ENCODE measurements at regions not wholly inside any gene's neighbourhood (a gene's known extent, or its start where the extent isn't known, plus 50 kb on each side); places are given as distances from the start of the nearest gene placed in this dataset.

- TF ChIP-seq, protein P1, sequence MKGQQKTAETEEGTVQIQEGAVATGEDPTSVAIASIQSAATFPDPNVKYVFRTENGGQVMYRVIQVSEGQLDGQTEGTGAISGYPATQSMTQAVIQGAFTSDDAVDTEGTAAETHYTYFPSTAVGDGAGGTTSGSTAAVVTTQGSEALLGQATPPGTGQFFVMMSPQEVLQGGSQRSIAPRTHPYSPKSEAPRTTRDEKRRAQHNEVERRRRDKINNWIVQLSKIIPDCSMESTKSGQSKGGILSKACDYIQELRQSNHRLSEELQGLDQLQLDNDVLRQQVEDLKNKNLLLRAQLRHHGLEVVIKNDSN (IDR thresholded peaks at IDR 0.05), result no peak
- no peak for TF ChIP-seq TEAD4 (IDR thresholded peaks at IDR 0.05)
- TF ChIP-seq EP300 (IDR thresholded peaks at IDR 0.05; ENCODE audit: borderline replicate concordance), result no peak
- no peak for TF ChIP-seq TCF12 (IDR thresholded peaks at IDR 0.05; ENCODE audit: low read depth)
- TF ChIP-seq CEBPB (IDR thresholded peaks at IDR 0.05), result no peak
- TF ChIP-seq, protein P2, sequence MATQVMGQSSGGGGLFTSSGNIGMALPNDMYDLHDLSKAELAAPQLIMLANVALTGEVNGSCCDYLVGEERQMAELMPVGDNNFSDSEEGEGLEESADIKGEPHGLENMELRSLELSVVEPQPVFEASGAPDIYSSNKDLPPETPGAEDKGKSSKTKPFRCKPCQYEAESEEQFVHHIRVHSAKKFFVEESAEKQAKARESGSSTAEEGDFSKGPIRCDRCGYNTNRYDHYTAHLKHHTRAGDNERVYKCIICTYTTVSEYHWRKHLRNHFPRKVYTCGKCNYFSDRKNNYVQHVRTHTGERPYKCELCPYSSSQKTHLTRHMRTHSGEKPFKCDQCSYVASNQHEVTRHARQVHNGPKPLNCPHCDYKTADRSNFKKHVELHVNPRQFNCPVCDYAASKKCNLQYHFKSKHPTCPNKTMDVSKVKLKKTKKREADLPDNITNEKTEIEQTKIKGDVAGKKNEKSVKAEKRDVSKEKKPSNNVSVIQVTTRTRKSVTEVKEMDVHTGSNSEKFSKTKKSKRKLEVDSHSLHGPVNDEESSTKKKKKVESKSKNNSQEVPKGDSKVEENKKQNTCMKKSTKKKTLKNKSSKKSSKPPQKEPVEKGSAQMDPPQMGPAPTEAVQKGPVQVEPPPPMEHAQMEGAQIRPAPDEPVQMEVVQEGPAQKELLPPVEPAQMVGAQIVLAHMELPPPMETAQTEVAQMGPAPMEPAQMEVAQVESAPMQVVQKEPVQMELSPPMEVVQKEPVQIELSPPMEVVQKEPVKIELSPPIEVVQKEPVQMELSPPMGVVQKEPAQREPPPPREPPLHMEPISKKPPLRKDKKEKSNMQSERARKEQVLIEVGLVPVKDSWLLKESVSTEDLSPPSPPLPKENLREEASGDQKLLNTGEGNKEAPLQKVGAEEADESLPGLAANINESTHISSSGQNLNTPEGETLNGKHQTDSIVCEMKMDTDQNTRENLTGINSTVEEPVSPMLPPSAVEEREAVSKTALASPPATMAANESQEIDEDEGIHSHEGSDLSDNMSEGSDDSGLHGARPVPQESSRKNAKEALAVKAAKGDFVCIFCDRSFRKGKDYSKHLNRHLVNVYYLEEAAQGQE (IDR thresholded peaks at IDR 0.05; ENCODE audit: low read depth), result no peak
- TF ChIP-seq, protein P3, sequence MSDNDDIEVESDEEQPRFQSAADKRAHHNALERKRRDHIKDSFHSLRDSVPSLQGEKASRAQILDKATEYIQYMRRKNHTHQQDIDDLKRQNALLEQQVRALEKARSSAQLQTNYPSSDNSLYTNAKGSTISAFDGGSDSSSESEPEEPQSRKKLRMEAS (IDR thresholded peaks at IDR 0.05), result no peak
- TF ChIP-seq ZBTB7A (IDR thresholded peaks at IDR 0.05; ENCODE audit: low read depth), result no peak
- no peak for TF ChIP-seq NFIC (IDR thresholded peaks at IDR 0.05)
- no peak for TF ChIP-seq TAF1 (IDR thresholded peaks at IDR 0.05; ENCODE audit: low read depth)
Measured at GRCh38 chr6:66289889-66290288, 582.9 kb upstream of the EYS start.

GRCh38 chr6:66278115-66278514, 571.1 kb upstream of the EYS start:
- no peak for TF ChIP-seq TCF12 (IDR thresholded peaks at IDR 0.05; ENCODE audit: low read depth)
- no peak for TF ChIP-seq FOXM1 (IDR thresholded peaks at IDR 0.05; ENCODE audit: borderline replicate concordance, low read depth)
- no peak for TF ChIP-seq CREB1 (IDR thresholded peaks at IDR 0.05; ENCODE audit: low read depth)
- no peak for TF ChIP-seq NFIC (IDR thresholded peaks at IDR 0.05)
- TF ChIP-seq RAD21 (IDR thresholded peaks at IDR 0.05; ENCODE audit: low read depth), result no peak
- no peak for TF ChIP-seq TEAD4 (IDR thresholded peaks at IDR 0.05)
- TF ChIP-seq YY1 (IDR thresholded peaks at IDR 0.05; ENCODE audit: low read depth), result no peak
- no peak for TF ChIP-seq EP300 (IDR thresholded peaks at IDR 0.05; ENCODE audit: borderline replicate concordance)
- TF ChIP-seq EGR1 (IDR thresholded peaks at IDR 0.05), result no peak
- TF ChIP-seq ZBTB7A (IDR thresholded peaks at IDR 0.05; ENCODE audit: low read depth), result no peak
- TF ChIP-seq, protein P2 (IDR thresholded peaks at IDR 0.05; ENCODE audit: low read depth), result no peak
- TF ChIP-seq, protein P3 (IDR thresholded peaks at IDR 0.05), result no peak
- no peak for TF ChIP-seq TAF1 (IDR thresholded peaks at IDR 0.05; ENCODE audit: low read depth)
- TF ChIP-seq, protein P1 (IDR thresholded peaks at IDR 0.05), result no peak

DNA sequence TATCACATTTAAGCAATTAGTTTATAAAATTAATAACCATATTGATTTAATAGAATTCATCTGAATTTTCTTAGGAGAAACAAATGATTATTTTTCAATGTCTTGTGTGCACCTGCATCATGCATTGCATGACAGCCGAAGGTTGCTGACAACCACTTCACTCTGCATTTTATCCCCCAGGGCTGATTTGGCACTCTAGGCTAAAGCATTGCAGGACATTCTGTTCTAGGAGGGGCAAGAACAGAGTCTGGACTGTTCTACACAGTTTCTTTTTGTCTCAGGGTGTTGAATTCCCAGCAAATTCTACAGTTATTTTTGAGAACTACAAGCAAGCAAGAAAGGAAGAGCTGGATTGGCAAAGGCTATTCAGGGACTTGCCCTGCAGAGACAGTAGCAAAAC, 570.4 kb upstream of the EYS start:
- TF ChIP-seq ZBTB7A (IDR thresholded peaks at IDR 0.05; ENCODE audit: low read depth), result no peak
- TF ChIP-seq CEBPB (IDR thresholded peaks at IDR 0.05), result no peak
- no peak for TF ChIP-seq CREB1 (IDR thresholded peaks at IDR 0.05; ENCODE audit: low read depth)
- TF ChIP-seq YY1 (IDR thresholded peaks at IDR 0.05; ENCODE audit: low read depth), result no peak
- no peak for TF ChIP-seq EP300 (IDR thresholded peaks at IDR 0.05; ENCODE audit: borderline replicate concordance)
- TF ChIP-seq, protein P1 (IDR thresholded peaks at IDR 0.05), result no peak
- TF ChIP-seq, protein P3 (IDR thresholded peaks at IDR 0.05), result no peak
- TF ChIP-seq TCF12 (IDR thresholded peaks at IDR 0.05; ENCODE audit: low read depth), result no peak
- no peak for TF ChIP-seq TEAD4 (IDR thresholded peaks at IDR 0.05)

GRCh38 chr6:66265737-66266136, 558.7 kb upstream of the EYS start:
- TF ChIP-seq CREB1 (IDR thresholded peaks at IDR 0.05; ENCODE audit: low read depth), result no peak
- no peak for TF ChIP-seq ZBTB7A (IDR thresholded peaks at IDR 0.05; ENCODE audit: low read depth)
- no peak for TF ChIP-seq TAF1 (IDR thresholded peaks at IDR 0.05; ENCODE audit: low read depth)
- TF ChIP-seq YY1 (IDR thresholded peaks at IDR 0.05; ENCODE audit: low read depth), result no peak
- TF ChIP-seq FOXM1 (IDR thresholded peaks at IDR 0.05; ENCODE audit: borderline replicate concordance, low read depth), result no peak
- no peak for TF ChIP-seq EGR1 (IDR thresholded peaks at IDR 0.05)
- no peak for TF ChIP-seq CEBPB (IDR thresholded peaks at IDR 0.05)
- TF ChIP-seq, protein P1 (IDR thresholded peaks at IDR 0.05), result no peak
- no peak for TF ChIP-seq EP300 (IDR thresholded peaks at IDR 0.05; ENCODE audit: borderline replicate concordance)
- no peak for TF ChIP-seq TEAD4 (IDR thresholded peaks at IDR 0.05)
- no peak for TF ChIP-seq TCF12 (IDR thresholded peaks at IDR 0.05; ENCODE audit: low read depth)
- TF ChIP-seq, protein P3 (IDR thresholded peaks at IDR 0.05), result no peak
- TF ChIP-seq, protein P2 (IDR thresholded peaks at IDR 0.05; ENCODE audit: low read depth), result no peak
- no peak for TF ChIP-seq NFIC (IDR thresholded peaks at IDR 0.05)
- TF ChIP-seq RAD21 (IDR thresholded peaks at IDR 0.05; ENCODE audit: low read depth), result no peak
